ENCODE measurements at regions not wholly inside any gene's neighbourhood (a gene's known extent, or its start where the extent isn't known, plus 50 kb on each side); places are given as distances from the start of the nearest gene placed in this dataset.

DNA sequence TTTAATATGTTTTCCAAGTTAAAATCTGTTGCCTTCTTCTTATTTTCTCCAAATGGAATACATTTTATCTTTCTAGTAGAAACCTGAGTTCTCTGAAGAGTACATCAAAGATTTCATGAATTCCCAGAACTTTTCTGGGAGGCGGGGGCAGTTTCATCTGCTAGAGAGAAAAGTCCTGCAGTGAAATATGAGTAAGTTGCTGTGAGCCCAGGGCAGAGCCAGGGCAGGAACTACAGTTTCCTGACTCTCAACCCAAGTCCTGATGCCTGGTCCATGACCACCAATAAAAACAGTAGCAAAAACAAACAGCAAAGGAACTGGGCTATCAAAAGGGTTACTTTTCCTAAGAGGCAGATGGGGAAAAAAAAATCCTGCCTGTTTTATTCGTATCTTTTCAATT lies 239.4 kb upstream of the CTSO start:
- ChIA-PET CTCF (no interaction called here), POLR2A (no interaction called here)

DNA sequence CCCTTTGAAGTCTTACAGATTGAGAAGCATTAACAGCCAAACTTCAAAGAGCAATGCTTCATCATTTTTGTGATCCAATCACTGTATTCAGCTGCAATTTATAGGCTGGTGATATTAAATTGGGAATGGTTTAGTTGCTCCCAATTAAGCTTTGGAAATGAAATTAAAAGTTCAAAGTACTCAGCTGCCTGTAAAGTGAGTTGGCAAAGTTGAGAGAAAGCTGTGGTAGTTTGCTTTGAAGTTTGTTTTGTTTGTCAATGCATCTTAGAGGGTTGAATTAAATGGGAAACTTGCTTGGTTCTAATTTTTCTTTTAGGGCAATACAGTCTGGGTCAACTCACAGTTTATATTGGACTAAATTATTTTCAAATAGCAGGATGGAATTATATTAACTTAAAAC lies 238.4 kb upstream of the CTSO start:
- POLR2A ChIA-PET: no interaction called here
- CTCF ChIA-PET: no interaction called here

DNA sequence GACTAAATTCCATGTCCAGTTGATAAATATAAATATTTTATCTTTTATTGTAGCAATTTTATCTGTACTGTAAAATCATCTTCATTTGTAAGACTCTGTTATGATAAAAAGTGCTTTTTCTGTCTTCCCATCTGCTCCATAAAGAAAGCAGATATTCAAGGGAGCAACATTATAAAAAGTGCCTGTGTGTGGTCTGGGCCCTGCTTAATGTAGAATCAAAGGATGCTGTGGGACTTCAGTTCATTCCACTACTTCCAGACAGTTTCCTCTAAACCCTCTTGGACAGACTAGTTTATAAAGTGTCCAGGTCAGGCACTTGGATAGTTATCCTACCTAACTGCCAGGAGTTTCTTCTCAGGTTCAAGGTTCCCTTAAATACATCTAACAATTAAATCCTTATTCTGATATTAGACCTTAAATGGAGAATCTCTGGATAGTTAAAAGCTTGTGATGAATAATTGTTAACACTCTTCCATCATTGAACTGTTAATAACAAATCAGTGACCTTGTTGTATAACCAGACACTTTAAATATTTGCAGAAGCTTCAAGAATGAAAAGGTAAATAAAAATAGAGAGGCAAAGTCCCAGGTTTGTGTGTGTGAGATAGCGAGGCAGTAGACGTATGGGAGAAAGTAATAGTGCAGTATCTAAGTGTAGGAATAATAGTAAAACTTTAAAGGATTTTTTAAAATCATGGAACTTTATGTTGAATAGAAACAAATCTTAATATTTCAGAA lies 237.5 kb upstream of the CTSO start:
- POLR2A ChIA-PET: no interaction called here
- CTCF ChIA-PET: no interaction called here

DNA sequence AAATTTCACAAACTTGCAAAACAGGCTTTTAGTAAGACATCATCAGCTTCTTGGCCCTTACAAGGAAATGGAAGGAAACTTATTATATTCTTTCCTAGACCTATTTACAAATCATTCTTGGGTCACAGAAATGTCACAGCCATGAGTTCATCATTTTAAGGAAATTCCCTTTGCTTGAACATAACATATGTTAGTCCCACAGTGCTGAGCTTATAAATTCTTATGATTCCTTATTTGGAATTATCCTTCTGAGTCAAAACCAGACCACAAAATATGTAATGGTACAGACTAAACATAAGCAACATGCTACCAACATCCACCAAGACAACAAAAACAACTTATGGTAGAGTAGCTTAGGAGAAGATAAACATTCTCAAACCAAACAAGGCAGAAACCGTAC lies 236.9 kb upstream of the CTSO start:
- CTCF ChIA-PET: no interaction called here
- POLR2A ChIA-PET: no interaction called here

DNA sequence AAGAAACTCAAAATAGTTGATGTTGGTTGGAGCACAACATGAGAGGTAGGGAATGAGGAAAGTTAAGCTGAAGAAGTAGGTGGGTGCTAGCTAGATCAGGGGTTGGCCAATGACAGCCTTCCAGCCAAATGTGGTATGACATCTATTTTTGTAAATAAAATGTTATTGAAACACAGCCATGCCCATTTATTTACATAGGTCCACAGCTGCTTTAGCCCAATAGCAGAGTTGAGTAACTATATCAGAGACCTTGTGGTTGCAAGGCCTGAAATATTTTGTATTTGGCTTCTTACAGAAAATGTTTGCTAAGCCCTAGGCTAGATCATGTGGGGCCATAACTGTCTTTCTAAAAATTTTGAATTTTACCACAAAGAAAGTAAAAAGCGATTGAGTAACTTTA lies 234.9 kb upstream of the CTSO start:
- ChIA-PET POLR2A (no interaction called here), CTCF (no interaction called here)

DNA sequence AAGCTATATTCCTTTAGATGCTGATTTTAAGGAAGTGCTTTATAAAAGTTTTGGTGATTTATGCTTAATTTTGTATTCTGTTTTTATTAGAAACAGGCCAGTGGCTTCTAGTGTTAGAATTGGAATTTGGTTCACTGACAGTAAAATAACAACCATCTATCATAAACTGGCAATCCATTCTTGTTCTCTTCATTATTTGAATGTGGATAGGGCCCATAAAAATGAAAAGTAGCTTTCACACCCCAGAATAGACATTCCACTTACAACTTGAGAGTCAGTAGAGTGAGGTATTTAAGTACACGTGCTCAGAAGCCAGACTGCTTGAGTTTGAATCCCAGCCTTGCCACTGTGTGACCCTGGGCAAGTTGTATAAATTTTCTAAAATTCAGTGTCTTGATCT lies 232.4 kb upstream of the CTSO start:
- POLR2A ChIA-PET: no interaction called here
- CTCF ChIA-PET: no interaction called here

DNA sequence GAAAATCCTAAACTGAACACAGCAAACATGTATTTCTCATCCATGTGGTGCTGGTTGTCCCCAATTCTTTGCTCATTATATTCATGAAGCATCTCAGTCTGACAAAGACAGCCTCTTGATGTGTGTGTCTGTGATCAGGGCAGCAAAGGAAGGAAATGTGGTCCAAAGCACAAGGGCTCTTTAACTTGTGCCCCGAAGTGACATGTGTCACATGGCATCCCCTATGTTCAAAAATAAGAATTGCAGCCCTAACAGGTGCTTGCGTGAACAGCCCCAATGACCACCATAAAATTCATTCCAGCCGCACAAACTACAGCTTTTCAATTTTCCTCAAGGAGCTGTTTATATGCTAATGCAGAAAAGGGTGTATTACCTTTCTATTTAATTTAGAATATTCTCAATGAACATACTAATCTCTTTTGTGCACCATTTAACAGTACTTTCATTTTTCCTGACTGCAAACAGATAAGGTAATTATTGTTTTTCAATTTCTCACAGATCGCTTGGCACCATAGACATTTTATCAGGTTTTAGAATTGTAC lies 231.9 kb upstream of the CTSO start:
- POLR2A ChIA-PET: no interaction called here
- CTCF ChIA-PET: no interaction called here

DNA sequence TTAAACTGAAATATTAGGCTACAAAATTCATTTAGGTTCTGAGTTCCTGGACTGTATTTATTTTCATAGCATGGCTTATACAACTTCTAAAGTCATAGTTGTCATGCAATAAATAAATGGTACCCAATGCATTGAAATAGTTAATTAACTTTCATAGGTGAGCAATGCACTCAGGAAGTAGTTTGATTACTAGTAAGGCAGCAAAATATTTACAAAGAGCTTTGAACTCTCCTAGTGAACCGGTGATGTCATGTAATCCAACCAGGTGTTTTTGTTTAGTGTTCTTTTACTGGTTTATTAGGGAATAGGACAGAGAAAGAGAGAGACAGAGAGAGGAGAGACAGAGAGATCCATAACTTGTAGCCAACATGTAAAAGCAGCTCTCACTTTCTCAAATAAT lies 228.6 kb upstream of the CTSO start:
- CTCF ChIA-PET: no interaction called here
- POLR2A ChIA-PET: no interaction called here

DNA sequence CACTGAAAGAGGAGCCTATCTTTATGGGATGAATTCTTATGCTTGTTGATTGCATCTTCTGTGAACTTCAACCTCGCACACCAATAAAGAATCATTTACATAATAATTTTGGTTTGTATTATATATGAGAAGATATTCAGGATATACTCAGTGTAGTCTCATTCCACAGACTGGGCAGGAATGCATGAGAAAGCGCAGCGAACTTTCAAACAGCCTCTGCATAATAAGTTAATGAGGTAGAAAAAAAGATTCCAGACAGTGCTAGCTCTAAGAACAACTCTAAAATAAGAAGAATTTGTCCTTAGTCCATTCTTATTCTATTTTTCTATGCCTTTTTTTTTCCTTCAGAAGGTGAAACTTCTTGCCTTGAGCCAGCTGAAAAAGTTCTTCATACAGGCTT lies 224.3 kb upstream of the CTSO start:
- CTCF ChIA-PET: no interaction called here
- POLR2A ChIA-PET: no interaction called here

DNA sequence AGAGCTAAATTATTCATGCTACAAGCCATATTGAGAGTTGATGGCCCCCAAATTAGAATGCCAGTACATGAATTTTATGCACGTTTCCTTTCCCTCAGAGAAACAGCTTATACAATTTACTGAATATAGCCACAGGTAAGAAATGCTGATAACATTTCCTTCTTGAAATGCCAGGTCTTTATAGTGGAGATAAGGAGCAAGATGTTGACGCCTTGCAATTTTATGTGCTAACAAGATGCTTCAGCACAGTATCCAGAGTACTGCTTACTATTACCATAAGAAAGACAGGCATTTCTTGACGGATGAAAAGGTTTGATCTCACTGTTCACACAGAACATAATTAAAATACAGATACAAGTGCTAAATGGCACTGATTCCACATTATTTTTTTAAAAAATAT lies 223.2 kb upstream of the CTSO start:
- ChIA-PET CTCF (no interaction called here), POLR2A (no interaction called here)

DNA sequence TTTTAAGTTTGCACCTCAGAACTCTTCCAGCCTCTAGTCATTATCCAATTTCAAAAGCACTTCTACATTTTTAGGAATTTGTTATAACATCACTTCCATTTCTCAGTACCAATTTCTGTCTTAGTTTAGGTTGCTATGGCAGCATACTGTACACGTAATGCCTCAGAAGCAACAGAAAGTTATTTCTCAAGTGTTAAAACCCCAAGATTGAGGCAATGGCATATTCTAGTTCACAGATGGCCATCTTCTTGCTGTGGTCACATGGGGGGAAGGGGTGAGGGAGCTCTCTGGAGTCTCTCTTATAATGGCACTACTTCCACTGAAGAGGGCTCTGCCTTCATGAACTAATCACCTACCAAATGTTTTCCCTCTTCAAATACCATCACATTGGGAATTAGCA lies 220.3 kb upstream of the CTSO start:
- ChIA-PET POLR2A (no interaction called here), CTCF (no interaction called here)

DNA sequence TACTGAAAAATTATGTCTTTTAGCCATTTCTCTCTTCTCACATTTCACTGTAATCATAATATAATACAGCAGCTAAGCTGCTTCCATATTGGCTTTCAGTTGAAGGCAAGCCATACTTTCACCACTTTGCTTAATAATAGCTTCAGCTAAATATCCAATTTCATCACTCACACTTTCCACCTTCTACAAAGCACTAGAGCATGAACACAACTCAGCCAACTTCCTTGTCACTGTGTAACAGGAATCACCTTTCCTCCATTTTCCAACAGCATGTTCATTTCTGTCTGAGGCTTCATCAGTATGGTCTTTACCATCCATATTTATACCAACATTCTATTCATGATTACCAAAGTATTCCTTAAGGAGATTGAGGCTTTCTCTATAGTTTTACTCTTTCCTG lies 219.8 kb upstream of the CTSO start:
- CTCF ChIA-PET: no interaction called here

DNA sequence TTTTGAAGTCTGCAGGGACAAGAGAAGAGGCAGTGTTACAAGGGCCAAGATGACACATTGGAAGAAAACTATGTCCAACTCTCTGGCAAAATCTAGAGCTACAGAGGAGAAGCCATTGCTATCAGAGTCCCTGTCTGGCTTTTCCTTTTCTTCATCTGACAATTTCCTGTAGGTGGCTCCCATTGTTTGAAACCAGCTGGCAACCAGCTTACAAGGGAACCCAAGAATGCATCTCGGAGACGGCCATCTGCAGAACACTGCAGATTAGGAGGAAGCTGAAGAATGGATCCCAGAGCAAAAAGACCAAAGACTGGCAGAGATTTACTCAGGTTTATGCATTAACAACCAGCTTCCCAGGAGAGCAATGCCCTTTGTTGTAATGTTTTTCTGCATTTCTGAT lies 216.2 kb upstream of the CTSO start:
- POLR2A ChIA-PET: no interaction called here
- CTCF ChIA-PET: no interaction called here

More for the DNA sequence above, 219.8 kb upstream of the CTSO start:
- POLR2A ChIA-PET: no interaction called here

DNA sequence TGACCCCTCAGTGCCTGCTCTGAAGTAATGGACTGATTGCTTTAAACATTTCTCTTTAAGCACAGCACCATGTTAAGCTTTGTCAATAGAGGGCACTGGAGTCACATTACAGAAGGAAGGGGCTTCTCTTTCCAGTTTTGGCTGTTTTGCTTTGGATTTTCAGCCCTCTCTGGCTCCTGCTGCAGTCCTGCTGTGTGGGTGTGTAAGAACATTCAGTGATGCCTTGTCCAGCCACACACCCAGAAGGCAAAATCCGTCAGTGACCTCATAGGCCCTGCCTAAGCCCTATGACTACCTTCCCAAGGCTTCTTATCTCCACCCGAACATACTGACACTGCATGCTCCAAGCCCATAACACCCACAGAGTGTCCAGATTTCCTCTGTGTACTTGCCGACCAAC lies 215.3 kb upstream of the CTSO start:
- CTCF ChIA-PET: no interaction called here
- POLR2A ChIA-PET: no interaction called here

DNA sequence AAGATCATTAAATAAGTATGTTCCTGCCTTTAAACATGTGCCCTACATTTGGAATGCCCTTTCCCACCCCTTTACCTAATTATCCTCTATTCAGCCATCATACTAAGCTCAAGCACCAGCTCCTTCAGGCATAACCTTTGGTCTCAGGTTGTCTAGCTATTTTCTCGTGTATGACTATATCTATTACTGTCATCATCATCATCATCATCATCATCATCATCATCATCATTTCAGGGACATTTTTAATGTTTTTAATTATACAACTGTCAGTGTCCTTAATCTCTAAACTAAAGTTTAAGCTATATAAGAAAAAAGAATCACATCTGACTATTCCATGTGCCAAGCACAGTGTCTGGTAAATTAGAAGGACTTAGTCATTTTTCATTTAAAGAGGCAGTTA lies 214.6 kb upstream of the CTSO start:
- CTCF ChIA-PET: no interaction called here

DNA sequence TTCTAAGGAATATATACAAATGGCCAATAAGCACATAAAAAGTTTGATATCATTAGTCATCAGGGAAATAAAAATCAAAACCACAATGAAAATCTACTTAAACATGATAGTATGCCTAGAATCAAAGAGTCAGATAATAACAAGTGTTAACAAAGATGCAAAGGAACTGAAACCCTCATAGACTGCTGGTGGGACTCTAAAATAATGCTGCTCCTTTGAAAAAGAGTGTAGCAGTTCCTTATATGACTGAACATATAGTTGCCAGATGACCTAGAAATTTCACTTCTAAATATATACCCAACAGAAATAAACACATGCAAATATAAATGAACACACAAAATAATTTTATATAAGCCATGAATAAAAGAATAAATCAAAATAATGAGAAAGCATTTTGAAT lies 205.1 kb upstream of the CTSO start:
- POLR2A ChIA-PET: no interaction called here
- CTCF ChIA-PET: no interaction called here

More for the DNA sequence above, 214.6 kb upstream of the CTSO start:
- POLR2A ChIA-PET: no interaction called here

DNA sequence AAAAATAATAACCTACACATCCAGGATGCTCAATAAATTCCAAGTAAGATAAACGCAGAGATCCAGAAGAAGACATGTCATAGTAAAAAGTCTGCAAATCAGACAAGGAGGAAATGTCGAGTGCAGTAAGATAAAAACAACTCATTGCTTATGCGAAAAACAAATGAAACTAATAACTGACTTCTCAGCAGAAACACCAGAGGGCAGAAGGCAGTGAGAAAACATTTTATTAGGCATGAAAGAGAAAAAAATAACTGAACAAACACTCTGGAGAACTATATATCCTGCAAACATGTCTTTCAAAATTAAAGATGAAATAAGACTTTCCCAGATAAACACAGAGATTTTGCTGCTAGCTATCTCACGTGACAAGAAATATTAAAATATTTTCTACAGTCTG lies 201.3 kb upstream of the CTSO start:
- POLR2A ChIA-PET: no interaction called here
- CTCF ChIA-PET: no interaction called here

DNA sequence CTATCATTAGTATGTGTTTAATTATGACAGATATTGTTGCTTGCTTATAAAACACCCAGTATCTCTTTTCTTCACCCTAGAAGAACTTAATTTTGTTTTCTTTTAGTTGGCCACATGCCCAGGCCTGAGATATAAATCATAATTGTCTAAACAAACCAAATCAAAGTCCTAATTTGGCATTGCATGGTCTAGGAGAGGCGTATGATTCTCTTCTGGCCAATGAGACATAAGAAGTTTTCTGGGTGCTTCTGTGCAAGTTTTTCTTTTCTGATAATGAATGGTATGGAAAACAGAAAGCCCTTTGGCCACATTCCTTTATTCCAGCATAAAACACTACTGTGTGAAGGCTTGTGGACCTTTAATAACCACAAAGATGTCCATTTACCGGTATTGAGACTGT lies 192.9 kb upstream of the CTSO start:
- CTCF ChIA-PET: no interaction called here
- POLR2A ChIA-PET: no interaction called here

DNA sequence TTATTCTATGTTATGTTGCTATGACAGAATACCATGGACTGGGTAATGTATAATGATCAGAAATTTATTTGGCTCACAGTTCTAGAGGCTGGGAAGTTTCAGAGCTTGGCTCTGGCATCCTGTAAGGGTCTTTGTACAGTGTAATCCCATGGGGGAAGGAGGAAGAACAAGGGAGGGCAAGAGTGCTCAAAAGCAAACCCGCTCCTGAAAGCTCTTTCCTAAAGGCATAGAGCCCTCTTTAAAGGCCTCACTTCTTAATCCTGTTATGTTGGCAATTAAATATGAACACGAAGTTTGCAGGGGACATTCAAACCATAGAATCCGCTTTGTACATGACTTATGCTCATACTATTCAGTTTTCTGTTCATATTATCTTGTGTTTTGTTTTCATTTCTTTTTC lies 191.3 kb upstream of the CTSO start:
- CTCF ChIA-PET: no interaction called here

DNA sequence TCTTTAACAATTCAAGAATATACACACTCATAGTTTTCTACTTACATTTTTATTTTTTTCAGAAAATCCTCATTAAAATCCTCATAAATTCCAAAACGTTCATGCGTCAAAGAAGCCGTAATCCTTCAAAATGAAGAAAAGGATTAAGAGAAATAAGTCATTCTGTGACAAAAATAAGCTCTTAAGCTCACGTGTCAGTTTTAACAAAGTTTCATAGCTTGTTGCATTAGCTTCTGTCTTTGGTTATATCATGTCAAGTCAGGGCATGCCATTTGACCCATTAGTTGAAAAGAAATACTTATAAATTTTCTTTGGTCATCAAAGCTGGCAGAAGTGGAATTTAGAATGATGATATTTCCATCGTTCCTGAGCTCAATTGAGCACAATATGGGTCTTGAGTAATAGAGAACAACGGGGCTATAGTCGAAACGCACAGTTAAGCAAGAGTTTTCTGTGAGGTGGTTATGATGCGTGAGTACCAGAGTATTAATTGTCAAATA lies 185.2 kb upstream of the CTSO start:
- POLR2A ChIA-PET: no interaction called here
- CTCF ChIA-PET: no interaction called here

More for the DNA sequence above, 191.3 kb upstream of the CTSO start:
- POLR2A ChIA-PET: no interaction called here

DNA sequence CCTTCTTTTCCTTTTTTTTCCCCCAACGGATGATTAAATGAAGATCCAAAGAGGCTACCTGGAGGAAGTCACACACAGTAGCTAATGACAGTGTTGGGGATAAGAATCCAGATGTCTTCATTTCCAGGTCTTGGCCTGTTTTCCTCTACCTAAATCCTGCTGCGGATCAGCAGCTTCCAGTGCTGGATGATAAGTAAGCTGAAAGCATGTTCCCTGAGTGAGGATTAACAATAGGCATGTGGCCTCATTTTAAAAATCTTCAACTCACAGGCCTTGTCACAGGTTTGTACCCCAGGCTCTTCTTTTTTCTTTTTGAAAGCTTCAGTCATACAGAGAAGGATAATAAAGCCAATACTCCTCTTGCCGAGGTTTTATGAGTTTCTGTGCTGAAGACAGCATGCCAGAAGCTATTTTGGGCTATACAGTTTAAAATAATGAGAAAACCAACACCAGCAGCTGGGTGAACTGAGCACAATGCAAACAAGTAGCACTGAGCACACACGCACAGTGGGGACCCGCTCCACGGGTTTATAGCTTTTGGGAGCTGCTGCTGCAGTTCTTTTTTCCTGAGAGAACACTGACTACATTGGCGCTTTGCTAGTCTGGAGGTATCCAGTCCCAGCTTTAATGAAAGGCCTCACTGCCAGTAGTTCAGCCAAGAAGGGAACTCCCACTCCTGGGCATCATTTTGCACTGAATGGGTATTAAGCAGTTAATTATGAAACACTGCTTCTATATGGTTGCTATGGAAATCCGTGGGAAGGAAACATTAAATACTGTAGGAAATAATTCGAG lies 184.2 kb upstream of the CTSO start:
- POLR2A ChIA-PET: no interaction called here
- CTCF ChIA-PET: no interaction called here

DNA sequence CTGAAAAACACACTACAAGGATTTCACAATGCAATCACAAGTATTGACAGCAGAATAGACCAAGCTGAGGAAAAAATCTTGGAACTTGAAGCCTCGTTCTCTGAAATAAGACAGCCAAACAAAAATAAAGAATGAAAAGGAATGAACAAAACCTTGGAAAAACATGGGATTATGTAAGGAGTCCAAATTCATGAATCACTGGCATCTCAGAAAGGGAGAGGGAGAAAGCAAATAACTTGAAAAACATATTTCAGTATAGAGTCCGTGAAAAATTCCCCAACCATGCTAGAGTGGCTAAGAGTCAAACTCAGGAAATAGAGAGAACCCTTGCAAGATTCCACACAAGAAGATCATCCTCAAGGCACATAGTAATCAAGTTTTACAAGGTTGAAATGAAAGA lies 178.5 kb upstream of the CTSO start:
- POLR2A ChIA-PET: no interaction called here
- CTCF ChIA-PET: no interaction called here
